ENCODE measurements at regions not wholly inside any gene's neighbourhood (a gene's known extent, or its start where the extent isn't known, plus 50 kb on each side); places are given as distances from the start of the nearest gene placed in this dataset.

DNA sequence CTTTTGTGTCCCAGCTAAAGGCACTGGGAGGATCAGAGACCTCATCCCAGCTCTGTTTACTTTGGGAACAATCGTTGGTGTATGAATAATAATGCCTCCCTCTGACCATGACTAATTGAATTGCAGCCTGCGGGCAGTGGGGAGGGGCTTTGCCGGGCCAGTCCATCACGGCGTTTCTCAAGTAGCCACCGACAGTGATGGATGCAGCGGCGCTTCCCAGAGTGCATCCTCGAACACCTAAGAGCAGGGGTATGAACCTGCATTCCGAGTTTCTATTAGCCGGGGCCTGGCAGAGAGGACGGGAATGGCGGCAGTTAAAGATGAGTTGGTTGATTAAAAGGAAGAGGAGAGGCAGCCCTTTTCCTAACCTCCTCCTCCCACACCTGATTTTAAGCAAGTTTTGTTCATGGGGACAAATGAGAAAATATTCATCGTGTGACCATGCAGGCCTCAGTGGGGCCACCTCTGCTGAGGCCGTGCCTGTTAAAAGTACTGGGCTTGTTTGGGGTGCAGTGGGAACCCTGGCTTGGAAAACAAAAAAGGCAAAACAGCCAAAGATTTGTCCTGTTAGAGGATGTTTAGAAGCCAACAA is 154.1 kb downstream of the FOXA2 start (continued):
- TF ChIP-seq, protein P1, sequence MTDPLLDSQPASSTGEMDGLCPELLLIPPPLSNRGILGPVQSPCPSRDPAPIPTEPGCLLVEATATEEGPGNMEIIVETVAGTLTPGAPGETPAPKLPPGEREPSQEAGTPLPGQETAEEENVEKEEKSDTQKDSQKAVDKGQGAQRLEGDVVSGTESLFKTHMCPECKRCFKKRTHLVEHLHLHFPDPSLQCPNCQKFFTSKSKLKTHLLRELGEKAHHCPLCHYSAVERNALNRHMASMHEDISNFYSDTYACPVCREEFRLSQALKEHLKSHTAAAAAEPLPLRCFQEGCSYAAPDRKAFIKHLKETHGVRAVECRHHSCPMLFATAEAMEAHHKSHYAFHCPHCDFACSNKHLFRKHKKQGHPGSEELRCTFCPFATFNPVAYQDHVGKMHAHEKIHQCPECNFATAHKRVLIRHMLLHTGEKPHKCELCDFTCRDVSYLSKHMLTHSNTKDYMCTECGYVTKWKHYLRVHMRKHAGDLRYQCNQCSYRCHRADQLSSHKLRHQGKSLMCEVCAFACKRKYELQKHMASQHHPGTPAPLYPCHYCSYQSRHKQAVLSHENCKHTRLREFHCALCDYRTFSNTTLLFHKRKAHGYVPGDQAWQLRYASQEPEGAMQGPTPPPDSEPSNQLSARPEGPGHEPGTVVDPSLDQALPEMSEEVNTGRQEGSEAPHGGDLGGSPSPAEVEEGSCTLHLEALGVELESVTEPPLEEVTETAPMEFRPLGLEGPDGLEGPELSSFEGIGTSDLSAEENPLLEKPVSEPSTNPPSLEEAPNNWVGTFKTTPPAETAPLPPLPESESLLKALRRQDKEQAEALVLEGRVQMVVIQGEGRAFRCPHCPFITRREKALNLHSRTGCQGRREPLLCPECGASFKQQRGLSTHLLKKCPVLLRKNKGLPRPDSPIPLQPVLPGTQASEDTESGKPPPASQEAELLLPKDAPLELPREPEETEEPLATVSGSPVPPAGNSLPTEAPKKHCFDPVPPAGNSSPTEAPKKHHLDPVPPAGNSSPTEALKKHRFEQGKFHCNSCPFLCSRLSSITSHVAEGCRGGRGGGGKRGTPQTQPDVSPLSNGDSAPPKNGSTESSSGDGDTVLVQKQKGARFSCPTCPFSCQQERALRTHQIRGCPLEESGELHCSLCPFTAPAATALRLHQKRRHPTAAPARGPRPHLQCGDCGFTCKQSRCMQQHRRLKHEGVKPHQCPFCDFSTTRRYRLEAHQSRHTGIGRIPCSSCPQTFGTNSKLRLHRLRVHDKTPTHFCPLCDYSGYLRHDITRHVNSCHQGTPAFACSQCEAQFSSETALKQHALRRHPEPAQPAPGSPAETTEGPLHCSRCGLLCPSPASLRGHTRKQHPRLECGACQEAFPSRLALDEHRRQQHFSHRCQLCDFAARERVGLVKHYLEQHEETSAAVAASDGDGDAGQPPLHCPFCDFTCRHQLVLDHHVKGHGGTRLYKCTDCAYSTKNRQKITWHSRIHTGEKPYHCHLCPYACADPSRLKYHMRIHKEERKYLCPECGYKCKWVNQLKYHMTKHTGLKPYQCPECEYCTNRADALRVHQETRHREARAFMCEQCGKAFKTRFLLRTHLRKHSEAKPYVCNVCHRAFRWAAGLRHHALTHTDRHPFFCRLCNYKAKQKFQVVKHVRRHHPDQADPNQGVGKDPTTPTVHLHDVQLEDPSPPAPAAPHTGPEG (CRISPR knock-in tag; IDR thresholded peaks at IDR 0.05) = no peak
- TF ChIP-seq, protein P2, sequence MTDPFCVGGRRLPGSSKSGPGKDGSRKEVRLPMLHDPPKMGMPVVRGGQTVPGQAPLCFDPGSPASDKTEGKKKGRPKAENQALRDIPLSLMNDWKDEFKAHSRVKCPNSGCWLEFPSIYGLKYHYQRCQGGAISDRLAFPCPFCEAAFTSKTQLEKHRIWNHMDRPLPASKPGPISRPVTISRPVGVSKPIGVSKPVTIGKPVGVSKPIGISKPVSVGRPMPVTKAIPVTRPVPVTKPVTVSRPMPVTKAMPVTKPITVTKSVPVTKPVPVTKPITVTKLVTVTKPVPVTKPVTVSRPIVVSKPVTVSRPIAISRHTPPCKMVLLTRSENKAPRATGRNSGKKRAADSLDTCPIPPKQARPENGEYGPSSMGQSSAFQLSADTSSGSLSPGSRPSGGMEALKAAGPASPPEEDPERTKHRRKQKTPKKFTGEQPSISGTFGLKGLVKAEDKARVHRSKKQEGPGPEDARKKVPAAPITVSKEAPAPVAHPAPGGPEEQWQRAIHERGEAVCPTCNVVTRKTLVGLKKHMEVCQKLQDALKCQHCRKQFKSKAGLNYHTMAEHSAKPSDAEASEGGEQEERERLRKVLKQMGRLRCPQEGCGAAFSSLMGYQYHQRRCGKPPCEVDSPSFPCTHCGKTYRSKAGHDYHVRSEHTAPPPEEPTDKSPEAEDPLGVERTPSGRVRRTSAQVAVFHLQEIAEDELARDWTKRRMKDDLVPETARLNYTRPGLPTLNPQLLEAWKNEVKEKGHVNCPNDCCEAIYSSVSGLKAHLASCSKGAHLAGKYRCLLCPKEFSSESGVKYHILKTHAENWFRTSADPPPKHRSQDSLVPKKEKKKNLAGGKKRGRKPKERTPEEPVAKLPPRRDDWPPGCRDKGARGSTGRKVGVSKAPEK (CRISPR knock-in tag; IDR thresholded peaks at IDR 0.05; ENCODE audit: borderline replicate concordance) = no peak
- TF ChIP-seq XBP1 (CRISPR knock-in tag; IDR thresholded peaks at IDR 0.05) (no peak), NCOA1 (CRISPR knock-in tag; IDR thresholded peaks at IDR 0.05) (no peak), SAP130 (CRISPR knock-in tag; IDR thresholded peaks at IDR 0.05; ENCODE audit: low read depth) (no peak; the same call in 1 of the 2 replicates), CBFB (CRISPR knock-in tag; IDR thresholded peaks at IDR 0.05) (no peak), SOX6 (IDR thresholded peaks at IDR 0.05) (no peak), SOX6 (CRISPR knock-in tag; IDR thresholded peaks at IDR 0.05) (no peak), SYNCRIP (IDR thresholded peaks at IDR 0.05; ENCODE audit: insufficient read depth, low read depth, low read length) (no peak), ZNF883 (CRISPR knock-in tag; IDR thresholded peaks at IDR 0.05; ENCODE audit: not compliant biosample characterization) (no peak), TOPORS (CRISPR knock-in tag; IDR thresholded peaks at IDR 0.05) (no peak), IRX3 (CRISPR knock-in tag; IDR thresholded peaks at IDR 0.05; ENCODE audit: borderline replicate concordance, low read depth) (no peak)
- TF ChIP-seq, protein P3, sequence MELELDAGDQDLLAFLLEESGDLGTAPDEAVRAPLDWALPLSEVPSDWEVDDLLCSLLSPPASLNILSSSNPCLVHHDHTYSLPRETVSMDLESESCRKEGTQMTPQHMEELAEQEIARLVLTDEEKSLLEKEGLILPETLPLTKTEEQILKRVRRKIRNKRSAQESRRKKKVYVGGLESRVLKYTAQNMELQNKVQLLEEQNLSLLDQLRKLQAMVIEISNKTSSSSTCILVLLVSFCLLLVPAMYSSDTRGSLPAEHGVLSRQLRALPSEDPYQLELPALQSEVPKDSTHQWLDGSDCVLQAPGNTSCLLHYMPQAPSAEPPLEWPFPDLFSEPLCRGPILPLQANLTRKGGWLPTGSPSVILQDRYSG (CRISPR knock-in tag; IDR thresholded peaks at IDR 0.05) = no peak
- TF ChIP-seq, protein P4, sequence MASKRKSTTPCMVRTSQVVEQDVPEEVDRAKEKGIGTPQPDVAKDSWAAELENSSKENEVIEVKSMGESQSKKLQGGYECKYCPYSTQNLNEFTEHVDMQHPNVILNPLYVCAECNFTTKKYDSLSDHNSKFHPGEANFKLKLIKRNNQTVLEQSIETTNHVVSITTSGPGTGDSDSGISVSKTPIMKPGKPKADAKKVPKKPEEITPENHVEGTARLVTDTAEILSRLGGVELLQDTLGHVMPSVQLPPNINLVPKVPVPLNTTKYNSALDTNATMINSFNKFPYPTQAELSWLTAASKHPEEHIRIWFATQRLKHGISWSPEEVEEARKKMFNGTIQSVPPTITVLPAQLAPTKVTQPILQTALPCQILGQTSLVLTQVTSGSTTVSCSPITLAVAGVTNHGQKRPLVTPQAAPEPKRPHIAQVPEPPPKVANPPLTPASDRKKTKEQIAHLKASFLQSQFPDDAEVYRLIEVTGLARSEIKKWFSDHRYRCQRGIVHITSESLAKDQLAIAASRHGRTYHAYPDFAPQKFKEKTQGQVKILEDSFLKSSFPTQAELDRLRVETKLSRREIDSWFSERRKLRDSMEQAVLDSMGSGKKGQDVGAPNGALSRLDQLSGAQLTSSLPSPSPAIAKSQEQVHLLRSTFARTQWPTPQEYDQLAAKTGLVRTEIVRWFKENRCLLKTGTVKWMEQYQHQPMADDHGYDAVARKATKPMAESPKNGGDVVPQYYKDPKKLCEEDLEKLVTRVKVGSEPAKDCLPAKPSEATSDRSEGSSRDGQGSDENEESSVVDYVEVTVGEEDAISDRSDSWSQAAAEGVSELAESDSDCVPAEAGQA (IDR thresholded peaks at IDR 0.05; ENCODE audit: low read depth) = no peak
- TF ChIP-seq, protein P4 (CRISPR knock-in tag; IDR thresholded peaks at IDR 0.05; ENCODE audit: borderline replicate concordance) = no peak

All from HepG2 (cell line).